GM23338 (cell line): ENCODE measurements at regions not wholly inside any gene's neighbourhood (a gene's known extent, or its start where the extent isn't known, plus 50 kb on each side); places are given as distances from the start of the nearest gene placed in this dataset.

Source experiments
- ATAC-seq: fragments of 200-7000 bp; cut with Tn5 transposase; 3 replicates; pipeline ENCODE4 v1.9.1; 2020
- DNase-seq: peaks from one replicate; pipeline ENCODE4 v3.0.0-alpha.2; 2015; ENCODE audit warnings: low spot score
- H2AFZ ChIP-seq: fragments of 200-600 bp; sonication (generic); 2 replicates; pipeline ENCODE4 v1.8.0; 2016; ENCODE audit warnings: antibody characterized with exemption, mild to moderate bottlenecking, moderate library complexity
- H3F3A ChIP-seq: fragments of 200-600 bp; sonication (generic); replicated peaks from 2 replicates; pipeline ENCODE4 v1.8.0; 2017; ENCODE audit warnings: antibody characterized with exemption, mixed run types, low read depth
- H3K27ac ChIP-seq: fragments of 200-600 bp; sonication (generic); 2 replicates; pipeline ENCODE4 v1.6.1; 2016; ENCODE audit warnings: low read depth
- H3K27me3 ChIP-seq: fragments of 200-600 bp; sonication (generic); 2 replicates; pipeline ENCODE4 v1.8.0; 2016; ENCODE audit warnings: mild to moderate bottlenecking, mixed run types, moderate library complexity; ENCODE audit not compliant: insufficient read depth
- H3K36me3 ChIP-seq: fragments of 200-600 bp; sonication (generic); 2 replicates; pipeline ENCODE4 v1.8.0; 2016; ENCODE audit warnings: mild to moderate bottlenecking; ENCODE audit not compliant: insufficient read depth
- H3K4me1 ChIP-seq: fragments of 200-600 bp; sonication (generic); 2 replicates; pipeline ENCODE4 v1.8.0; 2016; ENCODE audit warnings: mild to moderate bottlenecking, moderate library complexity; ENCODE audit not compliant: insufficient read depth
- H3K4me2 ChIP-seq: fragments of 200-600 bp; sonication (generic); 2 replicates; pipeline ENCODE4 v1.7.1; 2017; ENCODE audit warnings: mixed run types
- H3K4me3 ChIP-seq: fragments of 200-600 bp; sonication (generic); 2 replicates; pipeline ENCODE4 v1.6.1; 2016; ENCODE audit warnings: mixed run types
- H3K79me2 ChIP-seq: fragments of 200-600 bp; sonication (generic); replicated peaks from 2 replicates; pipeline ENCODE4 v1.8.0; 2017; ENCODE audit warnings: mild to moderate bottlenecking; ENCODE audit not compliant: insufficient read depth
- H3K9me2 ChIP-seq: fragments of 200-600 bp; sonication (generic); 2 replicates; pipeline ENCODE4 v1.8.0; 2017; ENCODE audit not compliant: insufficient read depth
- H4K20me1 ChIP-seq: fragments of 200-600 bp; sonication (generic); replicated peaks from 2 replicates; pipeline ENCODE4 v1.8.0; 2017; ENCODE audit warnings: mild to moderate bottlenecking; ENCODE audit not compliant: insufficient read depth
- H3K27ac Mint-ChIP-seq: 2 replicates; pipeline ENCODE4 v1.8.0; 2020; ENCODE audit warnings: inconsistent platforms, mild to moderate bottlenecking, moderate library complexity, mixed read lengths
- H3K27me3 Mint-ChIP-seq: 3 replicates; pipeline ENCODE4 v1.8.0; 2022; ENCODE audit warnings: low read depth, mild to moderate bottlenecking, moderate library complexity, mixed read lengths, inconsistent platforms; ENCODE audit not compliant: insufficient read depth, poor library complexity
- H3K36me3 Mint-ChIP-seq: 3 replicates; pipeline ENCODE4 v1.8.0; 2021; ENCODE audit warnings: low read depth, mild to moderate bottlenecking, inconsistent platforms, moderate library complexity, mixed read lengths
- H3K4me1 Mint-ChIP-seq: 3 replicates; pipeline ENCODE4 v1.8.0; 2020; ENCODE audit warnings: mild to moderate bottlenecking, inconsistent platforms, mixed read lengths
- H3K4me3 Mint-ChIP-seq: 3 replicates; pipeline ENCODE4 v1.8.0; 2021; ENCODE audit warnings: moderate library complexity, mild to moderate bottlenecking, inconsistent platforms, mixed read lengths
- H3K9me3 Mint-ChIP-seq: 3 replicates; pipeline ENCODE4 v1.8.0; 2020; ENCODE audit warnings: moderate library complexity, mild to moderate bottlenecking, inconsistent platforms, mixed read lengths
- CREB1 ChIP-seq: fragments of 250-450 bp; sonication (Bioruptor Pico); IDR thresholded peaks from 2 replicates; pipeline ENCODE4 v1.5.0; 2020; ENCODE audit warnings: low read depth, mild to moderate bottlenecking, moderate library complexity
- CTCF ChIP-seq, 2 experiments: fragments of 200-600 bp in 1 of 2; sonication (generic) in 1 of 2; conservative IDR thresholded peaks; 2 replicates each; pipeline versions ENCODE4 v1.5.1 to v1.6.1; 2016 to 2017; ENCODE audit warnings: antibody characterized with exemption in 2 of 2, low read depth in 2 of 2, mild to moderate bottlenecking in 2 of 2, moderate library complexity in 1 of 2
- ETS1 ChIP-seq: IDR thresholded peaks from 2 replicates; pipeline ENCODE4 v1.6.1; 2016; ENCODE audit warnings: antibody characterized with exemption
- EZH2 ChIP-seq: fragments of 200-600 bp; sonication (generic); IDR thresholded peaks from one replicate; pipeline ENCODE4 v1.8.0; 2017; ENCODE audit warnings: antibody characterized with exemption, mild to moderate bottlenecking, low read depth; ENCODE audit not compliant: unreplicated experiment
- EZH2phosphoT487 ChIP-seq: fragments of 200-600 bp; sonication (generic); IDR thresholded peaks from one replicate; pipeline ENCODE4 v1.8.1; 2018; ENCODE audit warnings: antibody characterized with exemption; ENCODE audit not compliant: unreplicated experiment
- JUNB ChIP-seq: IDR thresholded peaks from one replicate; pipeline ENCODE4 v1.6.1; 2016; ENCODE audit warnings: antibody characterized with exemption; ENCODE audit not compliant: unreplicated experiment
- NANOG ChIP-seq: IDR thresholded peaks from 2 replicates; pipeline ENCODE4 v1.6.1; 2016; ENCODE audit warnings: antibody characterized with exemption, borderline replicate concordance
- POLR2AphosphoS5 ChIP-seq: IDR thresholded peaks from 2 replicates; pipeline ENCODE4 v1.6.1; 2016; ENCODE audit warnings: antibody characterized with exemption, low read depth
- REST ChIP-seq: IDR thresholded peaks from one replicate; pipeline ENCODE4 v1.6.1; 2018; ENCODE audit warnings: antibody characterized with exemption; ENCODE audit not compliant: unreplicated experiment
- STAT1 ChIP-seq: IDR thresholded peaks from one replicate; pipeline ENCODE4 v1.6.1; 2016; ENCODE audit warnings: antibody characterized with exemption; ENCODE audit not compliant: unreplicated experiment
- ZNF114 ChIP-seq: fragments of 250-450 bp; sonication (Bioruptor Pico); IDR thresholded peaks from 2 replicates; pipeline ENCODE4 v1.5.0; 2020; ENCODE audit warnings: mild to moderate bottlenecking, moderate library complexity
- ZNF331 ChIP-seq: fragments of 250-450 bp; sonication (Bioruptor Pico); IDR thresholded peaks from 2 replicates; pipeline ENCODE4 v1.5.0; 2020; ENCODE audit warnings: low read depth, mild to moderate bottlenecking, moderate library complexity
- ZNF462 ChIP-seq: fragments of 250-450 bp; sonication (Bioruptor Pico); IDR thresholded peaks from 2 replicates; pipeline ENCODE4 v1.5.0; 2020; ENCODE audit warnings: mild to moderate bottlenecking, moderate library complexity

- Histone ChIP-seq H3K79me2 (no peaks in the 10 kb centered on the region), H3F3A (no peaks in the 10 kb centered on the region), H4K20me1 (no peaks in the 10 kb centered on the region; the same call in 1 of the 2 replicates), H3K36me3 (no peaks in the 10 kb centered on the region), H3K4me1 (no peaks in the 10 kb centered on the region), H2AFZ (no peak overlapping the region), H3K9me2 (no peaks in the 10 kb centered on the region), H3K27me3 (no peaks in the 10 kb centered on the region), H3K4me2 (no peak overlapping the region), H3K27ac (no peak overlapping the region), H3K4me3 (no peak overlapping the region)
- Mint-ChIP-seq H3K4me3 (no peak overlapping the region), H3K4me1 (no peaks in the 10 kb centered on the region), H3K9me3 (peaks cover 3% of the 10 kb centered on the region; the same call in 1 of the 3 replicates), H3K36me3 (no peaks in the 10 kb centered on the region), H3K27me3 (no peaks in the 10 kb centered on the region), H3K27ac (no peak overlapping the region)
- ATAC-seq (no peak), DNase-seq (no peak)
- TF ChIP-seq ZNF331 (CRISPR knock-in tag) = no peak
- no peak for TF ChIP-seq EZH2phosphoT487
- no peak for TF ChIP-seq STAT1
- no peak for TF ChIP-seq ETS1
- no peak for TF ChIP-seq CTCF (conservative IDR thresholded peaks at IDR 0.05; ENCODE audit: low read depth in 2 of 2)
- no peak for TF ChIP-seq JUNB
- no peak for TF ChIP-seq ZNF114
- TF ChIP-seq POLR2AphosphoS5 = no peak
- TF ChIP-seq REST = no peak
- no peak for TF ChIP-seq NANOG
- no peak for TF ChIP-seq ZNF462 (CRISPR knock-in tag)
- no peak for TF ChIP-seq CREB1 (CRISPR knock-in tag)
- no peak for TF ChIP-seq EZH2
Observed at GRCh38 chr2:122261911-122262310, 506.5 kb downstream of the TSN start.
